HepG2 (cell line): ENCODE measurements at regions not wholly inside any gene's neighbourhood (a gene's known extent, or its start where the extent isn't known, plus 50 kb on each side); places are given as distances from the start of the nearest gene placed in this dataset.
"Not testable (repeated sequence)": the region's sequence is repeated elsewhere in the genome, so short reads cannot be mapped to it uniquely, and the experiment has no call there.

ENCODE experiments used
- CTCF ChIP-seq: sonication (generic); formaldehyde crosslinking; IDR thresholded peaks from 2 replicates; pipeline ENCODE4 v1.5.0; 2020; ENCODE audit warnings: mild to moderate bottlenecking, missing genetic modification reagents, moderate library complexity
- FLYWCH1 ChIP-seq: sonication (generic); formaldehyde crosslinking; IDR thresholded peaks from 2 replicates; pipeline ENCODE4 v1.8.1; 2023; ENCODE audit warnings: mild to moderate bottlenecking, missing genetic modification reagents
- NCOA2 ChIP-seq: sonication (generic); formaldehyde crosslinking; IDR thresholded peaks from 2 replicates; pipeline ENCODE4 v1.8.0; 2022; ENCODE audit warnings: inconsistent platforms
- PPARG ChIP-seq: conservative IDR thresholded peaks from 2 replicates; pipeline ENCODE4 v1.6.1; 2016; ENCODE audit warnings: missing biosample characterization, missing genetic modification reagents
- ZNF800 ChIP-seq: sonication (generic); formaldehyde crosslinking; IDR thresholded peaks from 2 replicates; pipeline ENCODE4 v1.4.0; 2020; ENCODE audit warnings: missing genetic modification reagents
- TF ChIP-seq, protein P1 (sequence below): sonication (generic); formaldehyde crosslinking; IDR thresholded peaks from 2 replicates; pipeline ENCODE4 v1.4.0; 2020; ENCODE audit warnings: low read depth, mild to moderate bottlenecking, missing genetic modification reagents
- TF ChIP-seq, protein P2 (sequence below), 2 experiments: sonication (generic) in 1 of 2; formaldehyde crosslinking in 1 of 2; IDR thresholded peaks; 2 replicates each; pipeline versions ENCODE4 v1.6.1 to v1.9.0; 2014 to 2022; ENCODE audit warnings: antibody characterized with exemption in 1 of 2, borderline replicate concordance in 1 of 2, inconsistent platforms in 1 of 2, low read depth in 1 of 2, missing genetic modification reagents in 1 of 2

DNA sequence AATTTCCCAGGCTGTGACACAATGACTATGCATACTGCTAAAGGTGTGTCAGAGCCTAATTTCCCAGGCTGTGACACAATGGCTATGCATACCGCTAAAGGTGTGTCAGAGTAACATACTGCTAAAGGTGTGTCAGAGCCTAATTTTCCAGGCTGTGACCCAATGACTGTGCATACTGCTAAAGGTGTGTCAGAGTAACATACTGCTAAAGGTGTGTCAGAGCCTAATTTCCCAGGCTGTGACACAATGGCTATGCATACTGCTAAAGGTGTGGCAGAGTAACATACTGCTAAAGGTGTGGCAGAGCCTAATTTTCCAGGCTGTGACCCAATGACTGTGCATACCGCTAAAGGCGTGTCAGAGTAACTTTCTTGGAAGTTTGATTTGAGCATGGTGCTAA lies 132.9 kb downstream of the BOD1 start:
- TF ChIP-seq, protein P1, sequence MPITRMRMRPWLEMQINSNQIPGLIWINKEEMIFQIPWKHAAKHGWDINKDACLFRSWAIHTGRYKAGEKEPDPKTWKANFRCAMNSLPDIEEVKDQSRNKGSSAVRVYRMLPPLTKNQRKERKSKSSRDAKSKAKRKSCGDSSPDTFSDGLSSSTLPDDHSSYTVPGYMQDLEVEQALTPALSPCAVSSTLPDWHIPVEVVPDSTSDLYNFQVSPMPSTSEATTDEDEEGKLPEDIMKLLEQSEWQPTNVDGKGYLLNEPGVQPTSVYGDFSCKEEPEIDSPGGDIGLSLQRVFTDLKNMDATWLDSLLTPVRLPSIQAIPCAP, result not testable (repeated sequence)
- TF ChIP-seq, protein P2, sequence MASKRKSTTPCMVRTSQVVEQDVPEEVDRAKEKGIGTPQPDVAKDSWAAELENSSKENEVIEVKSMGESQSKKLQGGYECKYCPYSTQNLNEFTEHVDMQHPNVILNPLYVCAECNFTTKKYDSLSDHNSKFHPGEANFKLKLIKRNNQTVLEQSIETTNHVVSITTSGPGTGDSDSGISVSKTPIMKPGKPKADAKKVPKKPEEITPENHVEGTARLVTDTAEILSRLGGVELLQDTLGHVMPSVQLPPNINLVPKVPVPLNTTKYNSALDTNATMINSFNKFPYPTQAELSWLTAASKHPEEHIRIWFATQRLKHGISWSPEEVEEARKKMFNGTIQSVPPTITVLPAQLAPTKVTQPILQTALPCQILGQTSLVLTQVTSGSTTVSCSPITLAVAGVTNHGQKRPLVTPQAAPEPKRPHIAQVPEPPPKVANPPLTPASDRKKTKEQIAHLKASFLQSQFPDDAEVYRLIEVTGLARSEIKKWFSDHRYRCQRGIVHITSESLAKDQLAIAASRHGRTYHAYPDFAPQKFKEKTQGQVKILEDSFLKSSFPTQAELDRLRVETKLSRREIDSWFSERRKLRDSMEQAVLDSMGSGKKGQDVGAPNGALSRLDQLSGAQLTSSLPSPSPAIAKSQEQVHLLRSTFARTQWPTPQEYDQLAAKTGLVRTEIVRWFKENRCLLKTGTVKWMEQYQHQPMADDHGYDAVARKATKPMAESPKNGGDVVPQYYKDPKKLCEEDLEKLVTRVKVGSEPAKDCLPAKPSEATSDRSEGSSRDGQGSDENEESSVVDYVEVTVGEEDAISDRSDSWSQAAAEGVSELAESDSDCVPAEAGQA (IDR thresholded peaks at IDR 0.05; ENCODE audit: low read depth), result not testable (repeated sequence)
- TF ChIP-seq, protein P2 (CRISPR knock-in tag; IDR thresholded peaks at IDR 0.05; ENCODE audit: borderline replicate concordance), result not testable (repeated sequence)
- not testable (repeated sequence) for TF ChIP-seq NCOA2 (CRISPR knock-in tag); PPARG (CRISPR knock-in tag); CTCF; FLYWCH1 (CRISPR knock-in tag); ZNF800
